ENCODE measurements at regions not wholly inside any gene's neighbourhood (a gene's known extent, or its start where the extent isn't known, plus 50 kb on each side); places are given as distances from the start of the nearest gene placed in this dataset.
"Not testable (repeated sequence)": the region's sequence is repeated elsewhere in the genome, so short reads cannot be mapped to it uniquely, and the experiment has no call there.

DNA sequence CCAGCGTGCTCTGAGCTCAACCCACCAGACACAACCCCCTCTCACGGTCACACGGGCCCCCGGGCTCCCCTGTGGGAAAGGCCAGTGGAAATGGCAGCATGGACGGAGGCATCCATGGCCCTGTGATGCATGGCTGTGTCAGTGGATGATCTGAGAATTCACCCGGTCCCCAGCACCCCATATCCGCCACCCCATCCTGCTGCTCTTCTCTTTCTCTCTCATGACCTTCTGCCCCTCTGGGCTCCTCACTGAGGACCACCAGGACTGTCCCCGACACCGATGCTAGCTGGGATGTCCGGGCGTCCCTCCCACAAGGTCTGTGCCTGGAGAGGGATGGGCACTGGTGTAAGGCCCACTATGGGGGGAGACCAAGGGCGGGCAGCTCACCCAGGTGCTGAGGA lies 282.2 kb downstream of the ADGRD1 start:
- 79 to 86% (median 86%) methylated on average over 9 to 12 of the region's 12 CpGs for WGBS, 4 donors
- intact Hi-C loops (cut with DNase I) = no loop called here
- TF ChIP-seq, protein P1, sequence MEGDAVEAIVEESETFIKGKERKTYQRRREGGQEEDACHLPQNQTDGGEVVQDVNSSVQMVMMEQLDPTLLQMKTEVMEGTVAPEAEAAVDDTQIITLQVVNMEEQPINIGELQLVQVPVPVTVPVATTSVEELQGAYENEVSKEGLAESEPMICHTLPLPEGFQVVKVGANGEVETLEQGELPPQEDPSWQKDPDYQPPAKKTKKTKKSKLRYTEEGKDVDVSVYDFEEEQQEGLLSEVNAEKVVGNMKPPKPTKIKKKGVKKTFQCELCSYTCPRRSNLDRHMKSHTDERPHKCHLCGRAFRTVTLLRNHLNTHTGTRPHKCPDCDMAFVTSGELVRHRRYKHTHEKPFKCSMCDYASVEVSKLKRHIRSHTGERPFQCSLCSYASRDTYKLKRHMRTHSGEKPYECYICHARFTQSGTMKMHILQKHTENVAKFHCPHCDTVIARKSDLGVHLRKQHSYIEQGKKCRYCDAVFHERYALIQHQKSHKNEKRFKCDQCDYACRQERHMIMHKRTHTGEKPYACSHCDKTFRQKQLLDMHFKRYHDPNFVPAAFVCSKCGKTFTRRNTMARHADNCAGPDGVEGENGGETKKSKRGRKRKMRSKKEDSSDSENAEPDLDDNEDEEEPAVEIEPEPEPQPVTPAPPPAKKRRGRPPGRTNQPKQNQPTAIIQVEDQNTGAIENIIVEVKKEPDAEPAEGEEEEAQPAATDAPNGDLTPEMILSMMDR (IDR thresholded peaks at IDR 0.05) = no peak
- no peak for TF ChIP-seq POLR2A (IDR thresholded peaks at IDR 0.05)

DNA sequence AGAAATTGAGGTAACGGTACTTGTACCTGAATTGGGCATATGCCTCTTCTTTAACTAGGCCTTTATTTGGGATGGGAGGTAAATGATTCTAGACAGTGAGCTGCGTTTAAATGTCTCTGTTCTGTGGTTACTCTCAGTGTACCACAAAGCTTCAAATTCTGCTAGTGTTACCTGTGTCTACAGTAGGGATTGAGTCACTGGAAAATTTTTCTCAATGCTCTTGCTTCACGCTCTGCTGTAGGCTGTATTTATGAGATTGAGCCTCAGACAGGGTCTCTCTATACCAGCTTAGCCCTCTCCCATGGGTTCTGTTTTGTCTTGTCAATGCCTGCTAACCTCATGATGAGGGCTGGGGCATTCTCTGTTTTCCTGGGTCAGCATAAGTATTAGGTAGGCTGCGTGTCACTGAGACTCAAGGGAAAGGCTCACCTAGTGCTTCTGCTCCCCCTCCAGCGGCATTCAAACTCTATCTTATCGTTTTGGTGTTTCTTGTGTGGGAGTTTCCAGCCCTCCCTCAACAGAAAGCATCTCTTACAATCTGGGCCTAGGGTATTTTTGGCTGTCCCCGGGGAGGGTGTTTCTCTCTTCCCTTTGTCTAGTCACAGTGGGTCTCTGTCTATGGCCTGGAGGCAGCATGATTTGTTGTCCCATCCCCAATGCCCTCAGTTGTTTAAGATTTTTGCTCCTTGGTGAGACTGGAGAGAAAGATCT lies 285.8 kb downstream of the ADGRD1 start:
- H3K27me3 ChIP-seq = no peaks in the 10 kb centered on the region
- H3K36me3 ChIP-seq (replicated peaks in 1 of 2) = no peaks in the 10 kb centered on the region
- H3K4me1 ChIP-seq (replicated peaks in 1 of 2) = no peaks in the 10 kb centered on the region
- WGBS, 4 donors = 71 to 83% (median 73%) methylated on average over 7 of the region's 7 CpGs
- DNase-seq = no peak
- no peak for TF ChIP-seq POLR2A (IDR thresholded peaks at IDR 0.05)
- TF ChIP-seq, protein P1 (IDR thresholded peaks at IDR 0.05) = no peak
- intact Hi-C loops (cut with DNase I) = no loop called here
- no peaks in the 10 kb centered on the region for H3K9me3 ChIP-seq (replicated peaks in 1 of 3)
- no peak overlapping the region for H3K4me3 ChIP-seq
- H3K27ac ChIP-seq = no peak overlapping the region

More for the DNA sequence above, 282.2 kb downstream of the ADGRD1 start:
- H3K27me3 ChIP-seq = no peaks in the 10 kb centered on the region
- H3K4me1 ChIP-seq (replicated peaks in 1 of 2) = no peaks in the 10 kb centered on the region
- H3K36me3 ChIP-seq (replicated peaks in 1 of 2) = no peaks in the 10 kb centered on the region
- no peak overlapping the region for H3K27ac ChIP-seq
- DNase-seq = no peak
- H3K4me3 ChIP-seq = no peak overlapping the region
- H3K9me3 ChIP-seq (replicated peaks in 1 of 3) = no peaks in the 10 kb centered on the region

DNA sequence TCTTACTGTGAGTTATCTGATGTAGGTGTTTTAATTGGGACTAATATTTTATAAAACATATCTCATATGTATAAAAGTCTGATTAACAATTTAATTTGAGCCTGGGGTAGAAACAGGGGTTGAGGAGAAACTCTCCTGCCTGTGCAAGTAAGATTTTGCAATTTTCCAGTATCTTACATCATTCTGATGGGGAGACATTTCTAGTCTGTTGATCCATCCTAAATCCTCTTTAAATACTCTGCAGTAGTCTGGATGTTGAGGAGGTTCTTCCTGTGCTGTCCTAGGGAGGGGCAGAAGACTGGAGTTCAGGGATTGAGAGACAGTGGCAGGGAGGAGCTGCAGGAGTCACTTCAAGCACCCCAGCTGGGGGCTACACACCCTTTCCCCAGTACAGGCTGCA lies 287.8 kb downstream of the ADGRD1 start:
- no peaks in the 10 kb centered on the region for H3K36me3 ChIP-seq (replicated peaks in 1 of 2)
- H3K27me3 ChIP-seq = peaks cover 4% of the 10 kb centered on the region
- no peaks in the 10 kb centered on the region for H3K4me1 ChIP-seq (replicated peaks in 1 of 2)
- no peaks in the 10 kb centered on the region for H3K9me3 ChIP-seq (replicated peaks in 1 of 3)
- no peak for TF ChIP-seq POLR2A (IDR thresholded peaks at IDR 0.05)
- TF ChIP-seq, protein P1 (IDR thresholded peaks at IDR 0.05) = no peak
- no peak overlapping the region for H3K4me3 ChIP-seq
- DNase-seq = no peak
- H3K27ac ChIP-seq = no peak overlapping the region
- intact Hi-C loops (cut with DNase I) = no loop called here

DNA sequence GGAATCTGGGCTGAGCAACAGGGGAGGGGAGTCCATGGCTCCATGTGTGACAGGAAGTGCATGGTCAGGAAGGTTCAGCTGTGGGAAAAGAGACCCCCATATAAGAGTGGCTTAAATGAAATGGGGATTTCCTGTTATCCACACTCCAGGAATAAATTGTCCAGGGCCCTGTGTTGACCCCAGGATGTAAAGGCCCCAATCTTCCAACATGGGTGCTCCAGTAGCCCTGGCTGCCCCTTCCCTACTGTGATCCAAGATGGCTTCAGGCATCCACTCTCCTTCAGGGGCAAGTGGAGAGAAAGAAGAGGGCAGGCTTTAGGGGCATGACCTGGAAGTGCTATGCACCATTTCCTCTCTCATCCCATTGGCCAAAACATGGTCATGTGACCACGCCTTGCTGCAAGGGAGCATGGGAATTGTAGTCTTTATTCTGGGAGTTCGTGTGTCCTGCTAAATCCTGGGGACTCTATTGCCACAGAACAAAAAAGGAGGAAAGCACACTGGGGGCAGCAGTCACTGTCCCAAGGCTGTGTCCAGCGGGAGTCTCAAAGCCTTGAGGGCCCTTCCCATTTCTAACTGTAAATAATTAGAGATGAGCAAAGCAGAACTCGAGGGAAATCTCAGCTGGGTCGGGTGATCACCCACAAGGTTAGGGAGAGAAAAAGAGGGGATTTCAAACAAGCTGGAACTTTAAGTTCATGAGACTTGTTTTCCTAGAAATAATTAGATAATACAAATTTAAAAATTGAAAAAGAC lies 289.2 kb downstream of the ADGRD1 start:
- intact Hi-C loops (cut with DNase I) = no loop called here
- DNase-seq = peak in 1 of 7 donors; percentile 72
- WGBS, 4 donors = 84 to 92% (median 87%) methylated on average over 5 of the region's 5 CpGs
- Histone ChIP-seq H3K27ac (no peak overlapping the region), H3K9me3 (replicated peaks in 1 of 3) (no peaks in the 10 kb centered on the region), H3K4me3 (no peak overlapping the region), H3K27me3 (peaks cover 4% of the 10 kb centered on the region), H3K36me3 (replicated peaks in 1 of 2) (no peaks in the 10 kb centered on the region), H3K4me1 (replicated peaks in 1 of 2) (no peaks in the 10 kb centered on the region)
- TF ChIP-seq, protein P1 (IDR thresholded peaks at IDR 0.05) = no peak
- TF ChIP-seq POLR2A (IDR thresholded peaks at IDR 0.05) = no peak

DNA sequence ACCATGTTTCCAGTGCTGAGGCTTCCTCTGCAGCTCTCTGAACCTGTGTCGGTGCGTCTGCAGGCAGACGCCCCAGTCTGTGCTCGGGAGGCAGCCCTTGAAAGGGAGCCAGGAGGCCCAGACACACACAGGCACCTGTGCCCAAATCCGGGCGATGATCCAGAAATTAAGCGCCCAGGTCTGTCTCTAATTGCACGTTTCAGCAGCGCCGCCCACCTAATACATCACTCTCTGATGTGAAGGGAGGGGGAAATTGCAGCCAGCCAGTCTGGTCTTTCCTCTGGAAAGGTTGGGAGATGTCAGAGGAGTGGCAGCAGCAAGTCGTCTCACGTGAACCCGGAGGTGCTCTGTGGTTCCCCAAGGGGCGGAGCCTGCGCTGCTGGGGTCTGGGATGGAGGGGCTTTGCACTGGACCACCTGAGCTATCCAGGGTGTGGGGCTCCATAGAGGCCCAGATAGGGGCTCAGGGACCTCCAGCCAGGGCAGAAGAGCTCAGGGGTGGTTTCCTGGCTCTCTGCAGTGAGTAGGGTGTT lies 290.5 kb downstream of the ADGRD1 start:
- H3K36me3 ChIP-seq (replicated peaks in 1 of 2); H3K9me3 ChIP-seq (replicated peaks in 1 of 3); H3K4me3 ChIP-seq; H3K27ac ChIP-seq; H3K4me1 ChIP-seq (replicated peaks in 1 of 2); DNase-seq; intact Hi-C loops (cut with DNase I); H3K27me3 ChIP-seq: not testable (repeated sequence)
- WGBS, 4 donors = 40 to 80% (median 66%) methylated on average over 1 to 9 of the region's 15 CpGs

DNA sequence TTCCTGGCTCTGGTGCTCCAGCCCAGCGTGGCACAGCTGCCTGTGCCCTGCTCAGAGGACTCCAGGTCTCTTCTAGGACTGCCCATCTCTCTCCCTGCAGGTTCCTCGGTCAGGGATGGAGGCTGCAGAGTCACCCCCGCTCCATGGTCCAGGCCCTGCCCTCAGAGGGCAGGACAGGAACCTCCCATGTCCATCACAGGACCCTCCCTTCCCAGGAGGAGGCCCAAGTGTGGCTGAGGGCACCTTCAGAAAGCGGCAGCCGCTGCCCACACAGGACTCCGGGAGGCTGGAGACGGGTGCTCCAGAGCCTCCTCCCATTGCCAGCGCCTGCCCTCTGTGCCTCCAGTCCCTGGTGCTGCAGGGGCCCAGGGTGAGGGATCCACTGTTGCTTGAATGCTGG lies 291.5 kb downstream of the ADGRD1 start:
- 60 to 87% (median 81%) methylated on average over 1 to 8 of the region's 8 CpGs; no CpG with 5 or more reads in 1 of the 4 donors for WGBS, 4 donors

More for the DNA sequence above, 291.5 kb downstream of the ADGRD1 start:
- DNase-seq; H3K27ac ChIP-seq; H3K36me3 ChIP-seq (replicated peaks in 1 of 2); H3K4me1 ChIP-seq (replicated peaks in 1 of 2); intact Hi-C loops (cut with DNase I); H3K4me3 ChIP-seq; H3K27me3 ChIP-seq; H3K9me3 ChIP-seq (replicated peaks in 1 of 3): not testable (repeated sequence)

All from adrenal gland (tissue), 9 donors.